Heart left ventricle (tissue), 13 donors: ENCODE measurements at regions not wholly inside any gene's neighbourhood (a gene's known extent, or its start where the extent isn't known, plus 50 kb on each side); places are given as distances from the start of the nearest gene placed in this dataset.

Source experiments
- POLR2A ChIP-seq, 2 donors: fragments of 450-650 bp; IDR thresholded peaks; one replicate each; pipeline ENCODE4 v1.6.1; 2017; ENCODE audit warnings: antibody characterized with exemption in 2 of 2, mild to moderate bottlenecking in 2 of 2, moderate library complexity in 2 of 2
- TF ChIP-seq, protein P1 (sequence below), 12 donors: fragments of 200-600 bp; sonication (generic) in 4 of 12; IDR thresholded peaks; one replicate each; pipeline versions ENCODE4 v1.5.0 to v1.8.0; 2018 to 2022; ENCODE audit warnings: antibody characterized with exemption in 12 of 12, mild to moderate bottlenecking in 5 of 12
- donor health status: ischemic (EF 13 %, LVEDD 7.1; RV severe dilation, severe dysfunction).
- donor health status: DM: no; HTN: yes; CAD: no.
- donor health status: DM: no; HTN: no; CAD: no.
- donor health status: ischemic (EF 25% LVEDD 6.9; RV normal size, moderate dysfunction).
- donor health status: ischemic (EF 25% LVEDD 5.7; RV mildly dilated, moderate dysfunction).
- donor health status: ischemic (EF 35%, LVEDD 5.7; RV mildly dilated, moderate dysfunction).
- donor health status: nonischemic (EF 11% LVEDD 7.7; RV severe dilation, severe dysfunction).
- donor health status: DM: yes; HTN: yes; CAD: no.
- donor health status: PGD.
- donor health status: ischemic (EF 29% LVEDD 5.4; RV normal size, mild dysfunction).
- donor health status: nonischemic (EF 23%, LVEDD 6.1; RV moderate dilation, normal function).

- TF ChIP-seq, protein P1, sequence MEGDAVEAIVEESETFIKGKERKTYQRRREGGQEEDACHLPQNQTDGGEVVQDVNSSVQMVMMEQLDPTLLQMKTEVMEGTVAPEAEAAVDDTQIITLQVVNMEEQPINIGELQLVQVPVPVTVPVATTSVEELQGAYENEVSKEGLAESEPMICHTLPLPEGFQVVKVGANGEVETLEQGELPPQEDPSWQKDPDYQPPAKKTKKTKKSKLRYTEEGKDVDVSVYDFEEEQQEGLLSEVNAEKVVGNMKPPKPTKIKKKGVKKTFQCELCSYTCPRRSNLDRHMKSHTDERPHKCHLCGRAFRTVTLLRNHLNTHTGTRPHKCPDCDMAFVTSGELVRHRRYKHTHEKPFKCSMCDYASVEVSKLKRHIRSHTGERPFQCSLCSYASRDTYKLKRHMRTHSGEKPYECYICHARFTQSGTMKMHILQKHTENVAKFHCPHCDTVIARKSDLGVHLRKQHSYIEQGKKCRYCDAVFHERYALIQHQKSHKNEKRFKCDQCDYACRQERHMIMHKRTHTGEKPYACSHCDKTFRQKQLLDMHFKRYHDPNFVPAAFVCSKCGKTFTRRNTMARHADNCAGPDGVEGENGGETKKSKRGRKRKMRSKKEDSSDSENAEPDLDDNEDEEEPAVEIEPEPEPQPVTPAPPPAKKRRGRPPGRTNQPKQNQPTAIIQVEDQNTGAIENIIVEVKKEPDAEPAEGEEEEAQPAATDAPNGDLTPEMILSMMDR (IDR thresholded peaks at IDR 0.05) = no peak
- no peak for TF ChIP-seq POLR2A (IDR thresholded peaks at IDR 0.05)
These were observed 61.4 kb upstream of the HDAC9 start for GRCh38 chr7:18434171-18434570.
